IMR-90 (cell line): ENCODE measurements at regions not wholly inside any gene's neighbourhood (a gene's known extent, or its start where the extent isn't known, plus 50 kb on each side); places are given as distances from the start of the nearest gene placed in this dataset.

Experiments used
- ATAC-seq: fragments of 200-7000 bp; cut with Tn5 transposase; 2 replicates; pipeline ENCODE4 v1.9.1; 2020; ENCODE audit warnings: low read depth, mild to moderate bottlenecking, moderate library complexity
- BruUV-seq: library from RNA; stranded (reverse); fragments of 400-500 nt; replicated peaks from 2 replicates; lab custom pipeline; 2021; lab: Mats Ljungman, UMichigan
- CTCF ChIA-PET: fragments of 300-600 bp; formaldehyde crosslinking; extraction: SDS; loops from one replicate; lab custom pipeline; 2021; ENCODE audit warnings: antibody characterized with exemption; lab: Yijun Ruan, JAX
- POLR2A ChIA-PET: fragments of 300-600 bp; sonication (Branson Sonifier 250); formaldehyde crosslinking; loops from one replicate; lab custom pipeline; 2022; ENCODE audit warnings: antibody characterized with exemption; ENCODE audit not compliant: unreplicated experiment; lab: Charles Lee
- DNase-seq: peaks from one replicate; pipeline ENCODE4 v3.0.0; 2013
- H2AFZ ChIP-seq: replicated peaks from 2 replicates; pipeline ENCODE3; 2013; ENCODE audit warnings: low read length, mild to moderate bottlenecking; ENCODE audit not compliant: poor library complexity
- H2AK5ac ChIP-seq: 2 replicates; pipeline ENCODE4 v1.6.1; 2013; ENCODE audit warnings: low read depth, low read length, inconsistent platforms
- H2AK9ac ChIP-seq: replicated peaks from 2 replicates; pipeline ENCODE3; 2013; ENCODE audit warnings: mild to moderate bottlenecking, low read depth, low read length, moderate library complexity; ENCODE audit not compliant: poor library complexity
- H2BK120ac ChIP-seq: 2 replicates; pipeline ENCODE4 v1.6.1; 2013; ENCODE audit warnings: low read depth, low read length, inconsistent platforms
- H2BK15ac ChIP-seq: 3 replicates; pipeline ENCODE4 v1.6.1; 2013; ENCODE audit warnings: low read depth, low read length, inconsistent platforms
- H2BK20ac ChIP-seq: 2 replicates; pipeline ENCODE4 v1.6.1; 2013; ENCODE audit warnings: low read depth, mild to moderate bottlenecking, inconsistent platforms, low read length, moderate library complexity
- H2BK5ac ChIP-seq: 2 replicates; pipeline ENCODE4 v1.6.1; 2013; ENCODE audit warnings: mild to moderate bottlenecking, low read depth, low read length, inconsistent platforms; ENCODE audit not compliant: poor library complexity, severe bottlenecking
- H3K14ac ChIP-seq: replicated peaks from 2 replicates; pipeline ENCODE4 v1.6.1; 2013; ENCODE audit warnings: low read depth, low read length, inconsistent platforms
- H3K18ac ChIP-seq: 2 replicates; pipeline ENCODE4 v1.6.1; 2013; ENCODE audit warnings: low read depth, low read length, control low read depth
- H3K23ac ChIP-seq: 2 replicates; pipeline ENCODE4 v1.6.1; 2013; ENCODE audit warnings: low read depth, low read length, inconsistent platforms
- H3K27ac ChIP-seq: 2 replicates; pipeline ENCODE4 v1.5.1; 2013; ENCODE audit warnings: mild to moderate bottlenecking, control low read depth, low read length; ENCODE audit not compliant: insufficient read depth
- H3K27me3 ChIP-seq: 2 replicates; pipeline ENCODE4 v1.6.1; 2013; ENCODE audit warnings: low read length; ENCODE audit not compliant: control insufficient read depth, insufficient read depth
- H3K36me3 ChIP-seq: 2 replicates; pipeline ENCODE4 v1.6.1; 2013; ENCODE audit warnings: low read length, mixed read lengths; ENCODE audit not compliant: control insufficient read depth, insufficient read depth
- H3K4ac ChIP-seq: 2 replicates; pipeline ENCODE4 v1.6.1; 2013; ENCODE audit warnings: low read depth, low read length, inconsistent platforms
- H3K4me1 ChIP-seq: 2 replicates; pipeline ENCODE4 v1.6.1; 2013; ENCODE audit warnings: low read length, mixed read lengths; ENCODE audit not compliant: control insufficient read depth, insufficient read depth
- H3K4me2 ChIP-seq: 2 replicates; pipeline ENCODE4 v1.6.1; 2013; ENCODE audit warnings: low read depth, mild to moderate bottlenecking, control low read depth, low read length, moderate library complexity
- H3K4me3 ChIP-seq: 2 replicates; pipeline ENCODE4 v1.5.1; 2013; ENCODE audit warnings: low read depth, mild to moderate bottlenecking, control low read depth, low read length, moderate library complexity; ENCODE audit not compliant: insufficient read depth
- H3K56ac ChIP-seq: 2 replicates; pipeline ENCODE4 v1.6.1; 2013; ENCODE audit warnings: low read length, inconsistent platforms; ENCODE audit not compliant: insufficient read depth; ENCODE audit errors: extremely low read depth
- H3K79me1 ChIP-seq, 2 experiments: 2 replicates each; pipeline ENCODE4 v1.6.1; 2013; ENCODE audit warnings: low read length in 2 of 2, inconsistent platforms in 1 of 2, low read depth in 1 of 2
- H3K9ac ChIP-seq: 2 replicates; pipeline ENCODE4 v1.6.1; 2013; ENCODE audit warnings: low read depth, low read length, control low read depth
- H3K9me1 ChIP-seq: 2 replicates; pipeline ENCODE4 v1.6.1; 2013; ENCODE audit warnings: low read length, inconsistent platforms; ENCODE audit not compliant: insufficient read depth
- H3K9me3 ChIP-seq: 2 replicates; pipeline ENCODE4 v1.6.1; 2013; ENCODE audit warnings: low read length; ENCODE audit not compliant: control insufficient read depth, insufficient read depth
- H4K20me1 ChIP-seq: 2 replicates; pipeline ENCODE4 v1.6.1; 2013; ENCODE audit warnings: low read length, inconsistent platforms; ENCODE audit not compliant: insufficient read depth
- H4K5ac ChIP-seq: 2 replicates; pipeline ENCODE4 v1.6.1; 2013; ENCODE audit warnings: mild to moderate bottlenecking, low read depth, low read length, control low read depth
- H4K8ac ChIP-seq, 2 experiments: 2 replicates each; pipeline ENCODE4 v1.6.1; 2013; ENCODE audit warnings: low read depth in 2 of 2, low read length in 2 of 2, control low read depth in 1 of 2, inconsistent platforms in 1 of 2
- H4K91ac ChIP-seq: 2 replicates; pipeline ENCODE4 v1.6.1; 2013; ENCODE audit warnings: low read depth, low read length, inconsistent platforms; ENCODE audit not compliant: insufficient read depth
- BHLHE40 ChIP-seq: fragments of 150-350 bp; IDR thresholded peaks from 2 replicates; pipeline ENCODE4 v1.6.1; 2016; ENCODE audit warnings: mild to moderate bottlenecking, low read depth, low read length
- CEBPB ChIP-seq: IDR thresholded peaks from 2 replicates; pipeline ENCODE4 v1.6.1; 2012; ENCODE audit warnings: low read depth, low read length, improper control_type of control experiment
- CHD1 ChIP-seq: IDR thresholded peaks from 2 replicates; pipeline ENCODE4 v1.6.1; 2012; ENCODE audit warnings: low read depth, low read length, improper control_type of control experiment
- FOS ChIP-seq: fragments of 150-350 bp; IDR thresholded peaks from 2 replicates; pipeline ENCODE4 v1.6.1; 2016; ENCODE audit warnings: low read depth, low read length
- MAFK ChIP-seq: IDR thresholded peaks from 2 replicates; pipeline ENCODE4 v1.6.1; 2012; ENCODE audit warnings: low read depth, low read length, improper control_type of control experiment
- MAZ ChIP-seq: IDR thresholded peaks from 2 replicates; pipeline ENCODE4 v1.6.1; 2012; ENCODE audit warnings: low read depth, mild to moderate bottlenecking, low read length, improper control_type of control experiment, moderate library complexity, borderline replicate concordance
- MXI1 ChIP-seq: IDR thresholded peaks from 2 replicates; pipeline ENCODE4 v1.6.1; 2012; ENCODE audit warnings: low read depth, mild to moderate bottlenecking, low read length, moderate library complexity, borderline replicate concordance
- NFE2L2 ChIP-seq: fragments of 150-350 bp; IDR thresholded peaks from 2 replicates; pipeline ENCODE4 v1.6.1; 2016; ENCODE audit warnings: low read depth, mild to moderate bottlenecking, low read length
- POLR2A ChIP-seq: IDR thresholded peaks from 2 replicates; pipeline ENCODE4 v1.6.1; 2012; ENCODE audit warnings: mild to moderate bottlenecking, low read depth, low read length
- RAD21 ChIP-seq: IDR thresholded peaks from 2 replicates; pipeline ENCODE4 v1.6.1; 2012; ENCODE audit warnings: low read length, improper control_type of control experiment
- RCOR1 ChIP-seq: IDR thresholded peaks from 2 replicates; pipeline ENCODE4 v1.6.1; 2012; ENCODE audit warnings: mild to moderate bottlenecking, low read length, improper control_type of control experiment; ENCODE audit not compliant: insufficient replicate concordance
- RFX5 ChIP-seq: IDR thresholded peaks from 2 replicates; pipeline ENCODE4 v1.8.0; 2012; ENCODE audit warnings: low read depth, mild to moderate bottlenecking, low read length, moderate library complexity
- SMC3 ChIP-seq: fragments of 150-350 bp; IDR thresholded peaks from 2 replicates; pipeline ENCODE4 v1.6.1; 2016; ENCODE audit warnings: low read depth, mild to moderate bottlenecking, antibody characterized with exemption, low read length, moderate library complexity
- WGBS, 2 experiments: methylation state at CpG; one replicate each; pipeline versions ENCODE4 v1.1.5 to v1.1.7; 2013; ENCODE audit warnings: missing lambda C conversion rate in 2 of 2; ENCODE audit not compliant: insufficient read length in 1 of 2; ENCODE audit errors: extremely low coverage in 2 of 2; 5-methylcytosine and 5-hydroxymethylcytosine counted together
- dilution Hi-C: fragments of 300-500 bp; cut with HindIII; formaldehyde crosslinking; loops from one replicate; pipeline ENCODE4 v1.14.3; 2018; ENCODE audit warnings: low sequenced_read_pairs; ENCODE audit not compliant: unreplicated experiment
- in situ Hi-C: fragments of 300-500 bp; cut with MboI; formaldehyde crosslinking; loops from 3 replicates; pipeline ENCODE4 v1.14.3; 2019; ENCODE audit warnings: low sequenced_read_pairs, inconsistent platforms, mixed read lengths
- intact Hi-C: fragments of 100-400 bp; cut with micrococcal nuclease; formaldehyde crosslinking; loops from 2 replicates; pipeline ENCODE4 v1.10.0; 2022
- TF ChIP-seq, protein P1 (sequence below): fragments of 150-350 bp; IDR thresholded peaks from 2 replicates; pipeline ENCODE4 v1.6.1; 2016; ENCODE audit warnings: low read depth, mild to moderate bottlenecking, low read length, moderate library complexity, borderline replicate concordance
- TF ChIP-seq, protein P2 (sequence below): conservative IDR thresholded peaks from 2 replicates; pipeline ENCODE4 v1.5.1; 2012; ENCODE audit warnings: mild to moderate bottlenecking, low read depth, low read length, improper control_type of control experiment
- TF ChIP-seq, protein P3 (sequence below): fragments of 150-350 bp; IDR thresholded peaks from 2 replicates; pipeline ENCODE4 v1.6.1; 2017; ENCODE audit warnings: mild to moderate bottlenecking, antibody characterized with exemption, low read length, low read depth

DNA sequence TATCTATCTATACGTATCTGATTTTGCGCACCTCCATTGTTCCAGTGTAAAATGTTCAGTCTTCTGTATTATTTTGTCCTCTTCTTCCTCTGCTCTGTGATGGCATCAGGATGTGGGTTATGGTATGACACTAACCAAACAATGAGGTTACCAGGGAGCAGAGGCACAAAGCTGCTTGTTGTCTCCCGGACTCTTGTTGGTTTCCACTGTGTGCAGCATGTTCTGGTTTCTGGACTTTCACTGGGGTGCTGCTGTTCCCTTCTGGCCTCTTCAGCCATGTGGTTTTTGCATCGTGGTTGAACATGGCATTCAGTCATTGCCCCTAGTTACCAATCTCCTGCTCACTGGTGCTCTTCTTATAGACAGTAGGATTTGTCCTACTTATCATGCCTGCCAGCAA lies 665.9 kb downstream of the CBLN2 start:
- H3K9me1 ChIP-seq = no peaks in the 10 kb centered on the region
- no peak overlapping the region for H4K91ac ChIP-seq
- intact Hi-C loops (no loop called here), in situ Hi-C loops (no loop called here), dilution Hi-C loops (no loop called here)
- H3K79me1 ChIP-seq = no peaks in the 10 kb centered on the region
- no peak overlapping the region for H2BK120ac ChIP-seq
- no peak for ATAC-seq
- CTCF ChIA-PET = no interaction called here
- BruUV-seq = no TSS peak
- H2BK5ac ChIP-seq = no peak overlapping the region
- no peak overlapping the region for H2BK20ac ChIP-seq
- H2BK15ac ChIP-seq = no peak overlapping the region
- H3K4me1 ChIP-seq = no peaks in the 10 kb centered on the region
- H3K23ac ChIP-seq = no peak overlapping the region
- no peak overlapping the region for H3K4ac ChIP-seq
- H3K56ac ChIP-seq = no peak overlapping the region
- no peak overlapping the region for H3K4me2 ChIP-seq
- no peak overlapping the region for H3K9ac ChIP-seq
- H3K36me3 ChIP-seq = no peaks in the 10 kb centered on the region
- no peaks in the 10 kb centered on the region for H4K20me1 ChIP-seq
- no peak overlapping the region for H4K5ac ChIP-seq
- no peak overlapping the region for H4K8ac ChIP-seq
- no peak overlapping the region for H2AK9ac ChIP-seq
- no peak overlapping the region for H3K18ac ChIP-seq
- no peak overlapping the region for H2AK5ac ChIP-seq
- H3K27ac ChIP-seq = no peak overlapping the region
- H3K14ac ChIP-seq = no peak overlapping the region
- H3K9me3 ChIP-seq = peaks cover 2% of the 10 kb centered on the region; the same call in 1 of the 2 replicates
- TF ChIP-seq SMC3 = no peak
- TF ChIP-seq MXI1 = no peak
- TF ChIP-seq NFE2L2 = no peak
- TF ChIP-seq MAZ = no peak
- no peak for TF ChIP-seq CHD1
- TF ChIP-seq MAFK = no peak
- no peak for TF ChIP-seq RAD21
- TF ChIP-seq POLR2A = no peak
- TF ChIP-seq, protein P1, sequence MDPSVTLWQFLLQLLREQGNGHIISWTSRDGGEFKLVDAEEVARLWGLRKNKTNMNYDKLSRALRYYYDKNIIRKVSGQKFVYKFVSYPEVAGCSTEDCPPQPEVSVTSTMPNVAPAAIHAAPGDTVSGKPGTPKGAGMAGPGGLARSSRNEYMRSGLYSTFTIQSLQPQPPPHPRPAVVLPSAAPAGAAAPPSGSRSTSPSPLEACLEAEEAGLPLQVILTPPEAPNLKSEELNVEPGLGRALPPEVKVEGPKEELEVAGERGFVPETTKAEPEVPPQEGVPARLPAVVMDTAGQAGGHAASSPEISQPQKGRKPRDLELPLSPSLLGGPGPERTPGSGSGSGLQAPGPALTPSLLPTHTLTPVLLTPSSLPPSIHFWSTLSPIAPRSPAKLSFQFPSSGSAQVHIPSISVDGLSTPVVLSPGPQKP = no peak
- TF ChIP-seq FOS = no peak
- no peak for TF ChIP-seq BHLHE40
- TF ChIP-seq RFX5 = no peak
- TF ChIP-seq CEBPB = no peak
- no peak for TF ChIP-seq RCOR1
- TF ChIP-seq, protein P2, sequence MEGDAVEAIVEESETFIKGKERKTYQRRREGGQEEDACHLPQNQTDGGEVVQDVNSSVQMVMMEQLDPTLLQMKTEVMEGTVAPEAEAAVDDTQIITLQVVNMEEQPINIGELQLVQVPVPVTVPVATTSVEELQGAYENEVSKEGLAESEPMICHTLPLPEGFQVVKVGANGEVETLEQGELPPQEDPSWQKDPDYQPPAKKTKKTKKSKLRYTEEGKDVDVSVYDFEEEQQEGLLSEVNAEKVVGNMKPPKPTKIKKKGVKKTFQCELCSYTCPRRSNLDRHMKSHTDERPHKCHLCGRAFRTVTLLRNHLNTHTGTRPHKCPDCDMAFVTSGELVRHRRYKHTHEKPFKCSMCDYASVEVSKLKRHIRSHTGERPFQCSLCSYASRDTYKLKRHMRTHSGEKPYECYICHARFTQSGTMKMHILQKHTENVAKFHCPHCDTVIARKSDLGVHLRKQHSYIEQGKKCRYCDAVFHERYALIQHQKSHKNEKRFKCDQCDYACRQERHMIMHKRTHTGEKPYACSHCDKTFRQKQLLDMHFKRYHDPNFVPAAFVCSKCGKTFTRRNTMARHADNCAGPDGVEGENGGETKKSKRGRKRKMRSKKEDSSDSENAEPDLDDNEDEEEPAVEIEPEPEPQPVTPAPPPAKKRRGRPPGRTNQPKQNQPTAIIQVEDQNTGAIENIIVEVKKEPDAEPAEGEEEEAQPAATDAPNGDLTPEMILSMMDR = no peak
- TF ChIP-seq, protein P3, sequence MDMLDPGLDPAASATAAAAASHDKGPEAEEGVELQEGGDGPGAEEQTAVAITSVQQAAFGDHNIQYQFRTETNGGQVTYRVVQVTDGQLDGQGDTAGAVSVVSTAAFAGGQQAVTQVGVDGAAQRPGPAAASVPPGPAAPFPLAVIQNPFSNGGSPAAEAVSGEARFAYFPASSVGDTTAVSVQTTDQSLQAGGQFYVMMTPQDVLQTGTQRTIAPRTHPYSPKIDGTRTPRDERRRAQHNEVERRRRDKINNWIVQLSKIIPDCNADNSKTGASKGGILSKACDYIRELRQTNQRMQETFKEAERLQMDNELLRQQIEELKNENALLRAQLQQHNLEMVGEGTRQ = no peak
- no peak overlapping the region for H2AFZ ChIP-seq
- POLR2A ChIA-PET = no interaction called here
- H3K4me3 ChIP-seq = no peak overlapping the region
- no peaks in the 10 kb centered on the region for H3K27me3 ChIP-seq
- 63% methylated on average over 2 of the region's 4 CpGs; no CpG with 5 or more reads in 1 of the 2 experiments for WGBS, 2 experiments
- DNase-seq = no peak
